Inferior parietal cortex (tissue), 1 donor: ENCODE measurements at regions not wholly inside any gene's neighbourhood (a gene's known extent, or its start where the extent isn't known, plus 50 kb on each side); places are given as distances from the start of the nearest gene placed in this dataset.
"Not testable (repeated sequence)": the region's sequence is repeated elsewhere in the genome, so short reads cannot be mapped to it uniquely, and the experiment has no call there.

Experiments used
- DNase-seq: peaks from one replicate; pipeline ENCODE4 v3.0.0-alpha.2; 2016; ENCODE audit errors: extremely low spot score

DNA sequence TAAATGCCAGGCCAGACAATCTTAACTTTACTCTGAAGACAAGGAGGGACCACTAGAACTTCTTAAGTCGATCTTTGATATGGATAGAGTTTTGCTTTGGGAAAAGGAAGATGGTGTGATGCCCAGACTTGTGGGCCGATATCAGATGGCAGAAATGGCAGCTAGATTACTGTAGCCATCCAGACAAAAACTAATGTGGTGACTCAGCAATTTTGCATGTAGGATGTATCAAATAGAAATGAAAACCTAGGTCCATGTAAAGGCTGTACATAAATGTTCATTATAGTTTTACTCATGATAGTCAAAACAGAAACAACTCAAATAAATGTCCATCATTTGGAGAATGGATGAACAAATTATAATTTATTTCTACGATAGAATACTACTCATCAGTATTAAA lies 121.5 kb downstream of the APIP start:
- no peak for DNase-seq

DNA sequence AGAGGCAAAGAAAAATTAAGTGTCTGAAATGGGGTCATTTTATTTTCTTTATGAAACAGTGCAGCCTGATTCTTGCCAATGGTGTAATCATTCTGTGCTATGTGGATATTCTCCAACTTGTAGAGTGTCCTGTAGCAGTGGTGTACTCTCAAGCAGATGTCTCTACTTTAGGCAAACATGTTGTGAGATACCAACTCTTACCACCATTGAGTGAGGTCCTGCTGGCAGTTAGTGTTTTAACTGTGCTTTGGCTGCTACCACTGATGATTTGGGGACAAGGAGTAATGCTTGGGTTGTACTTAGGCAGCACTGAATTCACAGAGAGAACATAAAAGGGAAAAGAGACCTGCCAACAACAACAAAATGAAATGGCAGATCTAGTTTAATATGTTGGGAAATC lies 122.5 kb downstream of the APIP start:
- DNase-seq: no peak

DNA sequence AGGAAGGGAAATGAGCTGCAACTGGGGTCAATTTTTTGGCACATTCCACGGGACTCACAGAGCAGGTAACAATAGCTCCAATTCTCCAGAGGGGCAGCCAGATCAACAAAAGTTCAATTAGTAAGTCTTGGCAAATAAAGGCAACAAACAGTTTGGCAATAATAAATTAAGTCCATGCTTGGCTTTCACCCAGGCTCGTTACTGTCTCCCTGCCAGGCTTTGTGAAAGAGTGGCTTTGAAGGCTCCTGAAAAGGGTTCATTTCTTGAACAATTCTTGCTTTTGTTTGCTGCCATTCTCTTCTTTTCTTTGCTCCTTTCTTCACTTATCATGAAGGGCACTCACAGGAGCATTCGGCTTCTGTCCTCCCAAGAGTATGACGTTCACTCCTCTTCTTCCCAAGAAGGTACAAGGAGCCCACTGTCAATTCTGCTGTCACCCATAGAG lies 123.3 kb downstream of the APIP start:
- DNase-seq: peak; percentile 39

GRCh38 chr11:34791780-34792542 lies 124.2 kb downstream of the APIP start:
- DNase-seq: no peak

GRCh38 chr11:34790620-34791019 lies 125.6 kb downstream of the APIP start:
- no peak for DNase-seq

DNA sequence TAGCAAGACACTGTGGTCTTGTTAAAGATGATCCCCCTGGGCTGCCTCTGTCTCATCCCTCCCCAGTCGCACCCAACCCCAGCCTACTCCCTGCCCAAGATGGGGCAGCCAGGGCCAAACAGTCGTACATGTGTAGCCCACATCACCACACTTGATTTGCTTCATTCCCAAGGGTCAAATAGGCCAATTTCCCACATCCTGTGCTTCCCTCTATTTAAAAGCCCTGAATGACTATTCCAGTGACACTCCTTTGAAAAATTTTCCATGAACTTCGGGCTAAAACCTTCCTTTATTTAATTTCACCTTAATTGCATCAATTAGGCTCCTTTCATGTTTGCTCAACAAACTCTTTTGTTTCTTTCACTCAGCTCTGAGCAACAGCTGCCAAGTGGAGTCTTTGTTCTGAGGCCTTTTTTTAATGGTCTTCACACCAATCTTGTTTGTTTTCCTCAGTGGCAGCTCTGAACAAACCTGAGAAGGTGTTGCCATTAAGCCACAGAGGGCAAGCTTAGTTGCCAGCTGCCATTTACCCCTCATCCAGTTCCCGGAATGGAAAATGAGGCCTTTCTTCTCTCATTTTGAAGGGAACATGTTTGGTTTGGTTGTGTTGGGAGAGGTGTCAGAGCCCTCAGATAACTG lies 126.9 kb downstream of the APIP start:
- no peak for DNase-seq

- DNase-seq: no peak
Observed at GRCh38 chr11:34788642-34789041, 127.5 kb downstream of the APIP start.

DNA sequence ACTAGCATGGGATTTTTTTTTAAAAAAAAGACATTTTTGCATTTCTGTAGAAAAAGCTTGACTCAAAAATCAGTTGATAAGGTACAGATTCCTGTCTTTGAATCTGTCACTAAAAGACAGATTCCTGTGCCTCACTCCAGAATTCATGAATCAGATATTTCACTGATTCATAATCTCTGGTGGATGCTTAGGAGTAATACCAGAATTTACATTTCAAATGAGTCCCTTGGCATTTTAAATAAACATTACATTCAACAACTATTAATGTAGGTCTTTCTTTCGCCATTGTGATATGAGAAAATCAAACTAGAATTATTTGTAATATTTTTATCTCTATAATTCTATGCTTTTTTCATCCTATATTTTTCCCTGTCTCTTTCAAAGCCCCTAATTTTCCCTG lies 128.3 kb downstream of the APIP start:
- DNase-seq: no peak

- DNase-seq: no peak
Observed at GRCh38 chr11:34787348-34787747, 128.8 kb downstream of the APIP start.

- no peak for DNase-seq
Observed at GRCh38 chr11:34784318-34784841, 131.8 kb downstream of the APIP start.

- DNase-seq: no peak
Observed at GRCh38 chr11:34783816-34784317, 132.3 kb downstream of the APIP start.

DNA sequence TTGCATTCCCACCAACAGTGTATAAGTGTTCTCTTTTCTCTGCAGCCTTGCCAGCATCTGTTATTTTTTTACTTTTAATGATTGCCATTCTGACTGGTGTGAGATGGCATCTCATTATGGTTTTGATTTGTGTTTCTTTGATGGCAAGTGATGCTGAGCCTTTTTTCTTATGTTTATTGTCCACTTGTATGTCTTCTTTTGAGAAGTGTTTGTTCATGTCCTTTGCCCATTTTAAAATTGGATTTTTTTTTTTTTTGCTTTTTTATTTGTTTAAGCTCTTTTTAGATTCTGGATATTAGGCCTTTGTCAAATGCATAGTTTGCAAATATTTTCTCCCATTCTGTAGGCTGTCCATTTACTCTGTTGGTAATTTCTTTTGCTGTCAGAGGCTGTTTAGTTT lies 134.4 kb downstream of the APIP start:
- DNase-seq: not testable (repeated sequence)

- no peak for DNase-seq
Observed at GRCh38 chr11:34775417-34775888, 140.7 kb downstream of the APIP start.

DNA sequence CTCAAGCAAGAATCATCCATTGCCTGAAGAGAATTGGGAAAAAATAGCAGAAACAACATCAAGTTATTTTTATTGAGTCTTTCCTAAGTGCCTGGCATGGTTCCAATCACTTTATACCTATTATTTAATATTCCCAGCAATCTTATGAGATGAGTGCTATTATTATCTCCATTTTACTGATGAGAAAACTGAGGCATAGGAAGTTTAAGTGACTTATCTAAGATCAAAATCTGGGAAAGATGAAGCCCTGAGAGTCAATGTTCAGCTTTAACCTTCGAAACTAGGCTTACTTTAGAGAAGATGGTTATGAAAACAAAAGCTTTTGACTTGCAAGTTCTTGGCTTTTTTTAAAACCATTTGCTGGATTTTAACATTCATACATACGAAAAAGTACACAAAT lies 141.6 kb downstream of the APIP start:
- no peak for DNase-seq

DNA sequence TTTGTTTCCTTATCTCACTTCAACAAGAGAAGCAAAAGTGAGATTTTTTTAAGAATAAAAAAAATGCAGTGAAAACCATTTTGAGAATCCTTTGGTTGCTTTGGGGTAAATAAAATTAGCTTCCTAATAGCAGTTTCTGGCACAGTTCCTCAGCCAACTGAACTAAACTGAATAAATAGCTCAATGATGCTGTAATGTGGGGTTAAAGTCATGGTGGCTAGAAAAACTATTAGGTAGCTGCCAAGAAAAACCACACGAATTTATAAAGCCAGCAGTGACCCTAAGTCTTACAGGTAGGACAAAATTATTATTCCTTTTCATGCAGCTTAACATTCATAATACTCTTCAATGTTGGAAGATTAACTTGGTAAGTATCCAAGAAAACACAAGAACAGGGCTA lies 142.4 kb downstream of the APIP start:
- no peak for DNase-seq

GRCh38 chr11:34773211-34773610 lies 143.0 kb downstream of the APIP start:
- DNase-seq: no peak

- no peak for DNase-seq
Observed at GRCh38 chr11:34770111-34770510, 146.1 kb downstream of the APIP start.

- no peak for DNase-seq
Observed at GRCh38 chr11:34769224-34769623, 147.0 kb downstream of the APIP start.

DNA sequence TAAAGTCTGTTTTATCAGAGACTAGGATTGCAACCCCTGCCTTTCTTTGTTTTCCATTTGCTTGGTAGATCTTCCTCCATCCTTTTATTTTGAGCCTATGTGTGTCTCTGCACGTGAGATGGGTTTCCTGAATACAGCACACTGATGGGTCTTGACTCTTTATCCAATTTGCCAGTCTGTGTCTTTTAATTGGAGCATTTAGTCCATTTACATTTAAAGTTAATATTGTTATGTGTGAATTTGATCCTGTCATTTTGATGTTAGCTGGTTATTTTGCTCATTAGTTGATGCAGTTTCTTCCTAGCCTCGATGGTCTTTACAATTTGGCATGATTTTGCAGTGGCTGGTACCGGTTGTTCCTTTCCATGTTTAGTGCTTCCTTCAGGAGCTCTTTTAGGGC lies 141.7 kb downstream of the EHF start:
- not testable (repeated sequence) for DNase-seq

DNA sequence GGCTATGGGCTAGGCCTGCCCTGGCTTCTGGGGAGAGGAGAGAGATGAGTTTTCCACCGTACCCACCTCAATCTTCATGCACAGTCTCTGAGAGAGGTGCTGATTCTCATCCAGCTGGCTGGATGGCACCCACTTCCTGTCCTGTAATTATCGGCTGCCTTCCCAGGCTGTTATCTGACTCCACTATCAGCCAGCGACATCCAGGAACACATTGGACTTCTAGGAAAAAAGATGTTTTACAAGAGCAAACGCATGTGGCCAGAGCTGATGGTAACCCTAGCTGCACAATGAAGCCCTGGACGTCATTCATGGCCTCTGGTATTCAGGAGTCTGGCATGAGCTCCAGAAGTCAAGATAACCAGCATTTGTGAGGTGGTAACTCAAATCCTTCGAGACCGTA lies 137.4 kb downstream of the EHF start:
- no peak for DNase-seq

- no peak for DNase-seq
Observed at GRCh38 chr11:34757026-34757451, 136.1 kb downstream of the EHF start.

DNA sequence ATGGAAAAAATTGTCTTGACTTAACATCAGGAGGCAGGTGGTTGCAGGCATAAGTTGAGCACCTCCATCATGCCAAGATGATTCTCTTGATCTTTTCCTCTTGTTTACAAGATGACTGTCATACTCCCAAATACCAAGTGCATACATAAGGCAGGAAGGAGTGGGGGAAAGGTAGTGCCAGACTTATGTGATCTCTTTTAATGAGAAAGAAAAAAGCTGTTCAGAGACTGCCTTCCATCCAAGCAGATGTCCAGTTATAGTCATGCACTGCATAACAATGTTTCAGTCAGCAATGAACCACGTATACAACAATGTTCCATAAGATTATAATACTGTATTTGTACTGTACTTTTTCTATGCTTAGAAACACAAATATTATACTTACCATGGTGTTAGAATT lies 135.7 kb downstream of the EHF start:
- no peak for DNase-seq

- peak; percentile 46 for DNase-seq
Observed at GRCh38 chr11:34755671-34756070, 134.8 kb downstream of the EHF start.
